ENCODE measurements at regions not wholly inside any gene's neighbourhood (a gene's known extent, or its start where the extent isn't known, plus 50 kb on each side); places are given as distances from the start of the nearest gene placed in this dataset.

GRCh38 chr2:220496513-220496912 is 869.1 kb downstream of the SLC4A3 start:
- no peak for TF ChIP-seq CTCF (IDR thresholded peaks at IDR 0.05)

- TF ChIP-seq CTCF (IDR thresholded peaks at IDR 0.05), result no peak
Observed at GRCh38 chr2:220499225-220499624, 871.8 kb downstream of the SLC4A3 start.

GRCh38 chr2:220502539-220502938 is 875.1 kb downstream of the SLC4A3 start:
- TF ChIP-seq CTCF (IDR thresholded peaks at IDR 0.05), result no peak

- no peak for TF ChIP-seq CTCF (IDR thresholded peaks at IDR 0.05)
Observed at GRCh38 chr2:220503431-220503830, 876.0 kb downstream of the SLC4A3 start.

- no peak for TF ChIP-seq CTCF (IDR thresholded peaks at IDR 0.05)
Observed at GRCh38 chr2:220504938-220505503, 877.6 kb downstream of the SLC4A3 start.

GRCh38 chr2:220506466-220506865 is 879.0 kb downstream of the SLC4A3 start:
- no peak for TF ChIP-seq CTCF (IDR thresholded peaks at IDR 0.05)

- no peak for TF ChIP-seq CTCF (IDR thresholded peaks at IDR 0.05)
Observed at GRCh38 chr2:220509096-220509757, 881.8 kb downstream of the SLC4A3 start.

Measured in LNCAP (cell line).